Esophagus squamous epithelium (tissue), 4 donors: ENCODE measurements at regions not wholly inside any gene's neighbourhood (a gene's known extent, or its start where the extent isn't known, plus 50 kb on each side); places are given as distances from the start of the nearest gene placed in this dataset.

ENCODE experiments used
- CTCF ChIP-seq, 6 experiments: fragments of 450-650 bp in 4 of 6; fragments of 200-600 bp in 2 of 6; sonication (generic) in 2 of 6; IDR thresholded peaks; one replicate each; pipeline ENCODE4 v1.5.1; 2016 to 2019; ENCODE audit warnings: antibody characterized with exemption in 6 of 6, mild to moderate bottlenecking in 4 of 6, moderate library complexity in 4 of 6
- POLR2A ChIP-seq, 4 donors: fragments of 450-650 bp; IDR thresholded peaks; one replicate each; pipeline ENCODE4 v1.6.1; 2017; ENCODE audit warnings: antibody characterized with exemption in 4 of 4, mild to moderate bottlenecking in 4 of 4, moderate library complexity in 3 of 4

GRCh38 chr12:34236073-34236472 is 213.8 kb downstream of the ALG10 start:
- no peak for TF ChIP-seq CTCF (IDR thresholded peaks at IDR 0.05)
- TF ChIP-seq POLR2A (IDR thresholded peaks at IDR 0.05), result no peak
